ENCODE measurements at regions not wholly inside any gene's neighbourhood (a gene's known extent, or its start where the extent isn't known, plus 50 kb on each side); places are given as distances from the start of the nearest gene placed in this dataset.

DNA sequence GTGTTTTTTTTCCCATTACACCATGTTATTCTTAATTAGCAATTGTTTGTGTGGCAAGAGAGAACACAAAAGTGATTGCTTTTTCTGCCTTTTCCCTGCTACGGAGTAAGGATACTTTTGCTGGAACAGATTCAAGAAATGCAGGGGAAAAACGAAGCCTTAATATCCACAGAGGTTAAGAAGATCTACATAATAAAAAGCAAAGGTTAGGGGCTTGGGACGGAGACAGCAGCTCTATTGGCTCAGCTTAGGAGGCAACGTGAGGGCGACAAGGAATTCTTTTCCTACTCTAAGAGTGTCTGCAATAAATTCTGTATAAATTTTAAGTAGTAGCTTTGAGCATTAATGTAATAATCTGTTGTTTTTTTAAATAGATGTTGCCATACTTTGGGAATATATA lies 693.3 kb downstream of the DTWD2 start:
- TF ChIP-seq POLR2AphosphoS5 (IDR thresholded peaks at IDR 0.05), result no peak
- TF ChIP-seq POLR2A (IDR thresholded peaks at IDR 0.05), result no peak
- TF ChIP-seq, protein P1, sequence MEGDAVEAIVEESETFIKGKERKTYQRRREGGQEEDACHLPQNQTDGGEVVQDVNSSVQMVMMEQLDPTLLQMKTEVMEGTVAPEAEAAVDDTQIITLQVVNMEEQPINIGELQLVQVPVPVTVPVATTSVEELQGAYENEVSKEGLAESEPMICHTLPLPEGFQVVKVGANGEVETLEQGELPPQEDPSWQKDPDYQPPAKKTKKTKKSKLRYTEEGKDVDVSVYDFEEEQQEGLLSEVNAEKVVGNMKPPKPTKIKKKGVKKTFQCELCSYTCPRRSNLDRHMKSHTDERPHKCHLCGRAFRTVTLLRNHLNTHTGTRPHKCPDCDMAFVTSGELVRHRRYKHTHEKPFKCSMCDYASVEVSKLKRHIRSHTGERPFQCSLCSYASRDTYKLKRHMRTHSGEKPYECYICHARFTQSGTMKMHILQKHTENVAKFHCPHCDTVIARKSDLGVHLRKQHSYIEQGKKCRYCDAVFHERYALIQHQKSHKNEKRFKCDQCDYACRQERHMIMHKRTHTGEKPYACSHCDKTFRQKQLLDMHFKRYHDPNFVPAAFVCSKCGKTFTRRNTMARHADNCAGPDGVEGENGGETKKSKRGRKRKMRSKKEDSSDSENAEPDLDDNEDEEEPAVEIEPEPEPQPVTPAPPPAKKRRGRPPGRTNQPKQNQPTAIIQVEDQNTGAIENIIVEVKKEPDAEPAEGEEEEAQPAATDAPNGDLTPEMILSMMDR (IDR thresholded peaks at IDR 0.05 in 8 of 11, conservative IDR thresholded peaks at IDR 0.05 in 3 of 11), result no peak

Measured in spleen (tissue), 7 donors.